Astrocyte of the cerebellum (primary cell): ENCODE measurements at regions not wholly inside any gene's neighbourhood (a gene's known extent, or its start where the extent isn't known, plus 50 kb on each side); places are given as distances from the start of the nearest gene placed in this dataset.

ENCODE experiments used
- DNase-seq: peaks from one replicate; pipeline ENCODE4 v3.0.0-alpha.2; 2011; ENCODE audit warnings: low read depth
- H3K4me3 ChIP-seq: 2 replicates; pipeline ENCODE4 v1.5.1; 2011; ENCODE audit warnings: mild to moderate bottlenecking, low read depth, low read length, moderate library complexity
- in situ Hi-C: cut with HindIII; loops from 2 replicates; pipeline ENCODE4 v1.10.0; 2017; ENCODE audit warnings: low sequenced_read_pairs
- TF ChIP-seq, protein P1 (sequence below): IDR thresholded peaks from 2 replicates; pipeline ENCODE4 v1.5.1; 2012; ENCODE audit warnings: low read length, low read depth, moderate library complexity, mild to moderate bottlenecking; ENCODE audit errors: missing control alignments

GRCh38 chr11:37774441-37774840, 1176.4 kb upstream of the RAG2 start:
- TF ChIP-seq, protein P1, sequence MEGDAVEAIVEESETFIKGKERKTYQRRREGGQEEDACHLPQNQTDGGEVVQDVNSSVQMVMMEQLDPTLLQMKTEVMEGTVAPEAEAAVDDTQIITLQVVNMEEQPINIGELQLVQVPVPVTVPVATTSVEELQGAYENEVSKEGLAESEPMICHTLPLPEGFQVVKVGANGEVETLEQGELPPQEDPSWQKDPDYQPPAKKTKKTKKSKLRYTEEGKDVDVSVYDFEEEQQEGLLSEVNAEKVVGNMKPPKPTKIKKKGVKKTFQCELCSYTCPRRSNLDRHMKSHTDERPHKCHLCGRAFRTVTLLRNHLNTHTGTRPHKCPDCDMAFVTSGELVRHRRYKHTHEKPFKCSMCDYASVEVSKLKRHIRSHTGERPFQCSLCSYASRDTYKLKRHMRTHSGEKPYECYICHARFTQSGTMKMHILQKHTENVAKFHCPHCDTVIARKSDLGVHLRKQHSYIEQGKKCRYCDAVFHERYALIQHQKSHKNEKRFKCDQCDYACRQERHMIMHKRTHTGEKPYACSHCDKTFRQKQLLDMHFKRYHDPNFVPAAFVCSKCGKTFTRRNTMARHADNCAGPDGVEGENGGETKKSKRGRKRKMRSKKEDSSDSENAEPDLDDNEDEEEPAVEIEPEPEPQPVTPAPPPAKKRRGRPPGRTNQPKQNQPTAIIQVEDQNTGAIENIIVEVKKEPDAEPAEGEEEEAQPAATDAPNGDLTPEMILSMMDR = no peak
- DNase-seq = no peak
- H3K4me3 ChIP-seq = no peak overlapping the region
- in situ Hi-C loops = no loop called here

GRCh38 chr11:37770145-37770544, 1172.1 kb upstream of the RAG2 start:
- TF ChIP-seq, protein P1 = no peak
- no peak for DNase-seq
- in situ Hi-C loops = no loop called here
- H3K4me3 ChIP-seq = no peak overlapping the region

DNA sequence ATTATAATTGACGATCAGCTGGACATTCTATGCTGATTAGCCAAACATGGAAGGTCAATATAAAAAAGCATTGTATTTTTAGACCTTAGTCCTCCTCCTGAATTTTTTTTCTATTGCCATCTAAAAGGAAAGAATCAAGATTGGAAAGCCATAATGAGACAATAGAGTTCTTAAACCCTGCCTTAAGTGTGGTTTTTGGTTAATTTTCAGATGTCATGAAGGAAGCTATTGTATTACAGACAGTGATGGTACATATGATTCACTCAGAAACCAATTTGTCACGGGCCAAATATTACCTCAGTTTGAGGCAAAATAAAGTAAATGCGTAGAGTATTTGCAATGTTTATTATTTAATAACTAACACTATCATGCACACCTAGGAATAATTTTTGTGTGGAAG, 1164.0 kb upstream of the RAG2 start:
- H3K4me3 ChIP-seq = no peak overlapping the region
- no peak for DNase-seq
- TF ChIP-seq, protein P1 = no peak
- in situ Hi-C loops = no loop called here

GRCh38 chr11:37755521-37755920, 1157.5 kb upstream of the RAG2 start:
- H3K4me3 ChIP-seq = no peak overlapping the region
- no peak for DNase-seq
- TF ChIP-seq, protein P1 = no peak
- in situ Hi-C loops = no loop called here

- in situ Hi-C loops = no loop called here
- H3K4me3 ChIP-seq = no peak overlapping the region
- DNase-seq = no peak
- TF ChIP-seq, protein P1 = no peak
These were observed 1150.6 kb upstream of the RAG2 start for GRCh38 chr11:37748641-37749040.

- TF ChIP-seq, protein P1 = no peak
- no peak overlapping the region for H3K4me3 ChIP-seq
- in situ Hi-C loops = no loop called here
- no peak for DNase-seq
These were observed 1149.1 kb upstream of the RAG2 start for GRCh38 chr11:37747121-37747520.

GRCh38 chr11:37727371-37727770, 1129.3 kb upstream of the RAG2 start:
- TF ChIP-seq, protein P1 = no peak
- no peak for DNase-seq
- H3K4me3 ChIP-seq = no peak overlapping the region
- in situ Hi-C loops = no loop called here
